Sigmoid colon (tissue), 4 donors: ENCODE measurements at regions not wholly inside any gene's neighbourhood (a gene's known extent, or its start where the extent isn't known, plus 50 kb on each side); places are given as distances from the start of the nearest gene placed in this dataset.

Experiments
- CTCF ChIP-seq, 4 experiments: fragments of 450-650 bp in 3 of 4; fragments of 200-600 bp in 1 of 4; IDR thresholded peaks; one replicate each; pipeline ENCODE4 v1.5.1; 2016 to 2019; ENCODE audit warnings: antibody characterized with exemption in 4 of 4, mild to moderate bottlenecking in 3 of 4, moderate library complexity in 2 of 4
- EP300 ChIP-seq, 4 donors: sonication (generic); formaldehyde crosslinking; IDR thresholded peaks; one replicate each; pipeline ENCODE4 v1.6.1; 2017; ENCODE audit warnings: antibody characterized with exemption in 4 of 4
- POLR2A ChIP-seq, 2 donors: fragments of 450-650 bp; IDR thresholded peaks; one replicate each; pipeline ENCODE4 v1.6.1; 2016; ENCODE audit warnings: antibody characterized with exemption in 2 of 2, mild to moderate bottlenecking in 2 of 2, moderate library complexity in 2 of 2
- POLR2AphosphoS5 ChIP-seq, 4 donors: sonication (generic); formaldehyde crosslinking; IDR thresholded peaks; one replicate each; pipeline ENCODE4 v1.6.1; 2017; ENCODE audit warnings: antibody characterized with exemption in 4 of 4

DNA sequence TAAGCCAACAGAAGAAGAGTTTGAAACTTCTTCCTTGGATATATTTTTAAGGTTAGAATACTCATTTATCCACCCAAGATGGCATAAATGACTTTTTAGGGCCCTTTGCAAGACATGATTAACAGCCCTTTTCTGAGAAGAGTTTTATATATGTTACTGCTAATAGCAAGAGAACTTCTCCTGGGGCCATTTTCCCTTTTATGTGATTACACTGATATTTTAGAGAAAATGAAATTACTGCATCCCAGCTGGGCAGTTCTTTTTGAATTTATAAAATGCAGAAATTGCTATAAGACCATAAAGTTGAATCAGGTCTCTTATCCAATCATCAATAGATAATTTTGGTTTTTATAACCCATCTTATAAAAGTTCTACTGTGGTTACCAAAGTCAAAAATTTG lies 161.3 kb upstream of the RFX3 start:
- TF ChIP-seq POLR2A (IDR thresholded peaks at IDR 0.05): no peak
- no peak for TF ChIP-seq CTCF (IDR thresholded peaks at IDR 0.05)
- no peak for TF ChIP-seq POLR2AphosphoS5 (IDR thresholded peaks at IDR 0.05)
- TF ChIP-seq EP300 (IDR thresholded peaks at IDR 0.05): no peak
